ENCODE measurements at regions not wholly inside any gene's neighbourhood (a gene's known extent, or its start where the extent isn't known, plus 50 kb on each side); places are given as distances from the start of the nearest gene placed in this dataset.

- no peak for DNase-seq
Observed at GRCh38 chr3:150080058-150080730, 109.5 kb upstream of the PFN2 start.

- DNase-seq = no peak
Observed at GRCh38 chr3:150079029-150079739, 108.5 kb upstream of the PFN2 start.

- no peak for DNase-seq
Observed at GRCh38 chr3:150077581-150078247, 107.0 kb upstream of the PFN2 start.

GRCh38 chr3:150077107-150077506 lies 106.4 kb upstream of the PFN2 start:
- DNase-seq = no peak

GRCh38 chr3:150076443-150076842 lies 105.7 kb upstream of the PFN2 start:
- no peak for DNase-seq

GRCh38 chr3:150075417-150075865 lies 104.7 kb upstream of the PFN2 start:
- DNase-seq = no peak

GRCh38 chr3:150074697-150075416 lies 104.2 kb upstream of the PFN2 start:
- DNase-seq = peak; percentile 89 to 92

GRCh38 chr3:150074277-150074676 lies 103.6 kb upstream of the PFN2 start:
- no peak for DNase-seq

GRCh38 chr3:150073513-150073912 lies 102.8 kb upstream of the PFN2 start:
- peak in 1 of 2 experiments; percentile 48 for DNase-seq

GRCh38 chr3:150073031-150073430 lies 102.3 kb upstream of the PFN2 start:
- no peak for DNase-seq

- peak in 1 of 2 experiments; percentile 71 for DNase-seq
Observed at GRCh38 chr3:150072576-150072975, 101.9 kb upstream of the PFN2 start.

GRCh38 chr3:150070271-150070670 lies 99.6 kb upstream of the PFN2 start:
- no peak for DNase-seq

GRCh38 chr3:150069633-150070032 lies 98.9 kb upstream of the PFN2 start:
- DNase-seq = no peak

GRCh38 chr3:150069154-150069527 lies 98.4 kb upstream of the PFN2 start:
- DNase-seq = no peak

- peak in 1 of 2 experiments; percentile 9 for DNase-seq
Observed at GRCh38 chr3:150068440-150069153, 97.9 kb upstream of the PFN2 start.

GRCh38 chr3:150067561-150067960 lies 96.9 kb upstream of the PFN2 start:
- DNase-seq = no peak

- no peak for DNase-seq
Observed at GRCh38 chr3:150064971-150065370, 94.3 kb upstream of the PFN2 start.

GRCh38 chr3:150063237-150063636 lies 92.5 kb upstream of the PFN2 start:
- DNase-seq = no peak

GRCh38 chr3:150062492-150062891 lies 91.8 kb upstream of the PFN2 start:
- no peak for DNase-seq

GRCh38 chr3:150061288-150062024 lies 90.8 kb upstream of the PFN2 start:
- no peak for DNase-seq

GRCh38 chr3:150059729-150060128 lies 89.0 kb upstream of the PFN2 start:
- DNase-seq = no peak

- DNase-seq = no peak
Observed at GRCh38 chr3:150059241-150059640, 88.5 kb upstream of the PFN2 start.

All from NCI-H526 (cell line).